ENCODE measurements at regions not wholly inside any gene's neighbourhood (a gene's known extent, or its start where the extent isn't known, plus 50 kb on each side); places are given as distances from the start of the nearest gene placed in this dataset.

GRCh38 chr9:126223798-126224531, 102.7 kb upstream of the MVB12B start:
- H3K4me1 Mint-ChIP-seq (ENCODE audit: low read depth) = no peaks in the 10 kb centered on the region
- H3K4me3 Mint-ChIP-seq (ENCODE audit: low read depth) = no peak overlapping the region
- no peak for DNase-seq (ENCODE audit: low spot score)
- no peaks in the 10 kb centered on the region for H3K9me3 Mint-ChIP-seq
- peaks cover 51% of the 10 kb centered on the region for H3K27me3 Mint-ChIP-seq (ENCODE audit: low read depth)
- intact Hi-C loops (cut with micrococcal nuclease) = no loop called here
- no peaks in the 10 kb centered on the region for H3K36me3 Mint-ChIP-seq (ENCODE audit: low read depth)
- H3K27ac Mint-ChIP-seq = no peak overlapping the region

- DNase-seq (ENCODE audit: low spot score) = no peak
- Mint-ChIP-seq H3K27me3 (ENCODE audit: low read depth) (peaks cover 44% of the 10 kb centered on the region), H3K27ac (no peak overlapping the region), H3K36me3 (ENCODE audit: low read depth) (no peaks in the 10 kb centered on the region), H3K4me3 (ENCODE audit: low read depth) (no peak overlapping the region), H3K9me3 (no peaks in the 10 kb centered on the region), H3K4me1 (ENCODE audit: low read depth) (no peaks in the 10 kb centered on the region)
- intact Hi-C loops (cut with micrococcal nuclease) = no loop called here
These were observed 100.7 kb upstream of the MVB12B start for GRCh38 chr9:126225611-126226609.

- H3K27ac Mint-ChIP-seq = no peak overlapping the region
- H3K36me3 Mint-ChIP-seq (ENCODE audit: low read depth) = no peaks in the 10 kb centered on the region
- H3K4me3 Mint-ChIP-seq (ENCODE audit: low read depth) = no peak overlapping the region
- DNase-seq (ENCODE audit: low spot score) = no peak
- no peaks in the 10 kb centered on the region for H3K9me3 Mint-ChIP-seq
- no peaks in the 10 kb centered on the region for H3K4me1 Mint-ChIP-seq (ENCODE audit: low read depth)
- intact Hi-C loops (cut with micrococcal nuclease) = no loop called here
- H3K27me3 Mint-ChIP-seq (ENCODE audit: low read depth) = peaks cover 32% of the 10 kb centered on the region
These were observed 99.4 kb upstream of the MVB12B start for GRCh38 chr9:126226991-126227936.

GRCh38 chr9:126228111-126228780, 98.4 kb upstream of the MVB12B start:
- no peak for DNase-seq (ENCODE audit: low spot score)
- Mint-ChIP-seq H3K4me1 (ENCODE audit: low read depth) (no peaks in the 10 kb centered on the region), H3K4me3 (ENCODE audit: low read depth) (no peak overlapping the region), H3K27me3 (ENCODE audit: low read depth) (peaks cover 28% of the 10 kb centered on the region), H3K9me3 (no peaks in the 10 kb centered on the region), H3K27ac (no peak overlapping the region), H3K36me3 (ENCODE audit: low read depth) (no peaks in the 10 kb centered on the region)
- intact Hi-C loops (cut with micrococcal nuclease) = loop anchor here (2.0 kb wide), 2 partner anchors 263 to 597 kb away; no protein-coding TSS in a partner anchor

- Mint-ChIP-seq H3K36me3 (ENCODE audit: low read depth) (no peaks in the 10 kb centered on the region), H3K4me1 (ENCODE audit: low read depth) (no peaks in the 10 kb centered on the region), H3K4me3 (ENCODE audit: low read depth) (no peak overlapping the region), H3K27ac (no peak overlapping the region), H3K9me3 (no peaks in the 10 kb centered on the region), H3K27me3 (ENCODE audit: low read depth) (peaks cover 23% of the 10 kb centered on the region)
- DNase-seq (ENCODE audit: low spot score) = peak; percentile 40
- intact Hi-C loops (cut with micrococcal nuclease) = loop anchor here (1.0 to 2.0 kb wide), 3 partner anchors 262 to 821 kb away; no protein-coding TSS in a partner anchor
These were observed 97.7 kb upstream of the MVB12B start for GRCh38 chr9:126228781-126229444.

- Mint-ChIP-seq H3K4me1 (ENCODE audit: low read depth) (no peaks in the 10 kb centered on the region), H3K27ac (no peak overlapping the region)
- DNase-seq (ENCODE audit: low spot score) = no peak
These were observed 97.1 kb upstream of the MVB12B start for GRCh38 chr9:126229501-126229900.

GRCh38 chr9:126230692-126231091, 95.9 kb upstream of the MVB12B start:
- H3K27me3 Mint-ChIP-seq (ENCODE audit: low read depth) = peaks cover 12% of the 10 kb centered on the region
- intact Hi-C loops (cut with micrococcal nuclease) = no loop called here
- no peaks in the 10 kb centered on the region for H3K9me3 Mint-ChIP-seq
- H3K4me1 Mint-ChIP-seq (ENCODE audit: low read depth) = no peaks in the 10 kb centered on the region
- H3K4me3 Mint-ChIP-seq (ENCODE audit: low read depth) = no peak overlapping the region
- no peak overlapping the region for H3K27ac Mint-ChIP-seq
- no peaks in the 10 kb centered on the region for H3K36me3 Mint-ChIP-seq (ENCODE audit: low read depth)
- no peak for DNase-seq (ENCODE audit: low spot score)

More at GRCh38 chr9:126229501-126229900, 97.1 kb upstream of the MVB12B start:
- Mint-ChIP-seq H3K9me3 (no peaks in the 10 kb centered on the region), H3K27me3 (ENCODE audit: low read depth) (peaks cover 17% of the 10 kb centered on the region), H3K4me3 (ENCODE audit: low read depth) (no peak overlapping the region), H3K36me3 (ENCODE audit: low read depth) (no peaks in the 10 kb centered on the region)
- intact Hi-C loops (cut with micrococcal nuclease) = loop anchor here (1.0 to 2.0 kb wide), 3 partner anchors 261 to 821 kb away; no protein-coding TSS in a partner anchor

GRCh38 chr9:126232461-126232860, 94.2 kb upstream of the MVB12B start:
- H3K36me3 Mint-ChIP-seq (ENCODE audit: low read depth) = no peaks in the 10 kb centered on the region
- DNase-seq (ENCODE audit: low spot score) = no peak
- no peak overlapping the region for H3K4me3 Mint-ChIP-seq (ENCODE audit: low read depth)
- H3K4me1 Mint-ChIP-seq (ENCODE audit: low read depth) = no peaks in the 10 kb centered on the region
- peaks cover 9% of the 10 kb centered on the region for H3K27me3 Mint-ChIP-seq (ENCODE audit: low read depth)
- H3K9me3 Mint-ChIP-seq = no peaks in the 10 kb centered on the region
- intact Hi-C loops (cut with micrococcal nuclease) = no loop called here
- H3K27ac Mint-ChIP-seq = no peak overlapping the region

GRCh38 chr9:126233175-126233574, 93.5 kb upstream of the MVB12B start:
- DNase-seq (ENCODE audit: low spot score) = no peak
- Mint-ChIP-seq H3K4me1 (ENCODE audit: low read depth) (no peaks in the 10 kb centered on the region), H3K27me3 (ENCODE audit: low read depth) (peaks cover 9% of the 10 kb centered on the region), H3K36me3 (ENCODE audit: low read depth) (no peaks in the 10 kb centered on the region), H3K27ac (no peak overlapping the region), H3K9me3 (no peaks in the 10 kb centered on the region), H3K4me3 (ENCODE audit: low read depth) (no peak overlapping the region)
- intact Hi-C loops (cut with micrococcal nuclease) = no loop called here

GRCh38 chr9:126233913-126234525, 92.6 kb upstream of the MVB12B start:
- intact Hi-C loops (cut with micrococcal nuclease) = no loop called here
- no peak overlapping the region for H3K27ac Mint-ChIP-seq
- no peak for DNase-seq (ENCODE audit: low spot score)
- peaks cover 5% of the 10 kb centered on the region for H3K27me3 Mint-ChIP-seq (ENCODE audit: low read depth)
- H3K4me3 Mint-ChIP-seq (ENCODE audit: low read depth) = no peak overlapping the region
- H3K36me3 Mint-ChIP-seq (ENCODE audit: low read depth) = no peaks in the 10 kb centered on the region
- H3K4me1 Mint-ChIP-seq (ENCODE audit: low read depth) = no peaks in the 10 kb centered on the region
- H3K9me3 Mint-ChIP-seq = no peaks in the 10 kb centered on the region

- Mint-ChIP-seq H3K27me3 (ENCODE audit: low read depth) (peaks cover 1% of the 10 kb centered on the region), H3K4me3 (ENCODE audit: low read depth) (no peak overlapping the region), H3K36me3 (ENCODE audit: low read depth) (no peaks in the 10 kb centered on the region), H3K4me1 (ENCODE audit: low read depth) (no peaks in the 10 kb centered on the region), H3K9me3 (no peaks in the 10 kb centered on the region), H3K27ac (no peak overlapping the region)
- no peak for DNase-seq (ENCODE audit: low spot score)
- intact Hi-C loops (cut with micrococcal nuclease) = no loop called here
These were observed 91.8 kb upstream of the MVB12B start for GRCh38 chr9:126234681-126235335.

Measured in activated T-helper 2 cell treated with anti-CD3 and anti-CD28 coated beads, Interferon-gamma antibody, Interleukin-2, Interleukin-4, amounts not matched to agents 10 μg/mL and 5 μg/mL and 100 μg/mL, durations not matched to agents 14 hours and 24 hours and 36 hours (primary cell).